ENCODE measurements at regions not wholly inside any gene's neighbourhood (a gene's known extent, or its start where the extent isn't known, plus 50 kb on each side); places are given as distances from the start of the nearest gene placed in this dataset.

- H3K36me3 ChIP-seq (replicated peaks in 1 of 2; ENCODE audit: control insufficient read depth in 1 of 2, insufficient read depth in 2 of 2, low read length in 1 of 2) = no peaks in the 10 kb centered on the region
- peak overlapping the region; percentile 51; the same call in 1 of the 2 replicates for H3K4me2 ChIP-seq
- H3K27ac ChIP-seq (ENCODE audit: low read depth in 2 of 2, low read length in 1 of 2) = peak overlapping the region; percentile 80 to 88
- WGBS (ENCODE audit: low lambda C conversion rate) = 2% methylated on average over 2 of the region's 2 CpGs
- no peak for TF ChIP-seq JUND (IDR thresholded peaks at IDR 0.05)
- TF ChIP-seq SMC3 (IDR thresholded peaks at IDR 0.05; ENCODE audit: low read depth, low read length) = no peak
- TF ChIP-seq MAX (IDR thresholded peaks at IDR 0.05; ENCODE audit: low read depth) = no peak
- no peak for TF ChIP-seq RFX5 (IDR thresholded peaks at IDR 0.05; ENCODE audit: low read length)
- TF ChIP-seq NFIC (IDR thresholded peaks at IDR 0.05; ENCODE audit: borderline replicate concordance) = no peak
- TF ChIP-seq USF2 (IDR thresholded peaks at IDR 0.05; ENCODE audit: borderline replicate concordance, low read depth, low read length) = no peak
- no peak overlapping the region; the same call in 1 of the 2 replicates for H3K9ac ChIP-seq
- H3K9me2 ChIP-seq = no peaks in the 10 kb centered on the region
- CTCF ChIA-PET = no interaction called here
- DNase-seq = no peak
- peaks cover 0 to 37% of the 10 kb centered on the region in 2 experiments; a peak in 2 of 4 replicates for H3K4me1 ChIP-seq (ENCODE audit: control insufficient read depth in 1 of 2, insufficient read depth in 2 of 2, low read depth in 1 of 2, low read length in 1 of 2)
- H4K20me1 ChIP-seq (ENCODE audit: insufficient read depth) = no peaks in the 10 kb centered on the region
- H3K4me3 ChIP-seq (ENCODE audit: low read depth in 2 of 2, low read length in 1 of 2) = no peak overlapping the region
- POLR2A ChIA-PET = no interaction called here
- peaks cover 44% of the 10 kb centered on the region for H3F3A ChIP-seq (replicated peaks; ENCODE audit: insufficient read depth)
- no peaks in the 10 kb centered on the region for H3K27me3 ChIP-seq (ENCODE audit: insufficient read depth)
- no peak overlapping the region for H2AFZ ChIP-seq (ENCODE audit: low read depth)
- H3K9me3 ChIP-seq = no peaks in the 10 kb centered on the region
- no peaks in the 10 kb centered on the region for H3K79me2 ChIP-seq (ENCODE audit: insufficient read depth)
These were observed 130.6 kb upstream of the DOK5 start for GRCh38 chr20:54344832-54345231.

- H3K9me3 ChIP-seq = no peaks in the 10 kb centered on the region
- DNase-seq = no peak
- no peaks in the 10 kb centered on the region for H3K27me3 ChIP-seq (ENCODE audit: insufficient read depth)
- peak overlapping the region; percentile 15 to 20; a peak in 2 of 4 replicates for H3K4me3 ChIP-seq (ENCODE audit: low read depth in 2 of 2, low read length in 1 of 2)
- H3K9ac ChIP-seq = peak overlapping the region; percentile 46; the same call in 1 of the 2 replicates
- H3F3A ChIP-seq (replicated peaks; ENCODE audit: insufficient read depth) = peaks cover 39% of the 10 kb centered on the region
- H3K4me1 ChIP-seq (ENCODE audit: control insufficient read depth in 1 of 2, insufficient read depth in 2 of 2, low read depth in 1 of 2, low read length in 1 of 2) = peaks cover 0 to 41% of the 10 kb centered on the region in 2 experiments; a peak in 2 of 4 replicates
- H3K27ac ChIP-seq (ENCODE audit: low read depth in 2 of 2, low read length in 1 of 2) = peak overlapping the region; percentile 80 to 88
- POLR2A ChIA-PET = no interaction called here
- no peaks in the 10 kb centered on the region for H3K9me2 ChIP-seq
- no peaks in the 10 kb centered on the region for H3K79me2 ChIP-seq (ENCODE audit: insufficient read depth)
- WGBS (ENCODE audit: low lambda C conversion rate) = 3% methylated on average over 4 of the region's 4 CpGs
- no peaks in the 10 kb centered on the region for H3K36me3 ChIP-seq (replicated peaks in 1 of 2; ENCODE audit: control insufficient read depth in 1 of 2, insufficient read depth in 2 of 2, low read length in 1 of 2)
- CTCF ChIA-PET = no interaction called here
- H3K4me2 ChIP-seq = peak overlapping the region; percentile 51
- no peaks in the 10 kb centered on the region for H4K20me1 ChIP-seq (ENCODE audit: insufficient read depth)
- H2AFZ ChIP-seq (ENCODE audit: low read depth) = no peak overlapping the region; the same call in 1 of the 2 replicates
- TF ChIP-seq PBX3 (IDR thresholded peaks at IDR 0.05) = peak; percentile 90
- no peak for TF ChIP-seq GATA2 (CRISPR knock-in tag; IDR thresholded peaks at IDR 0.05)
- TF ChIP-seq FOXJ3 (CRISPR knock-in tag; IDR thresholded peaks at IDR 0.05) = no peak
- TF ChIP-seq CHD2 (IDR thresholded peaks at IDR 0.05; ENCODE audit: low read length, partially characterized antibody) = no peak
- no peak for TF ChIP-seq GABPA (IDR thresholded peaks at IDR 0.05; ENCODE audit: low read depth)
- no peak for TF ChIP-seq ELF1 (IDR thresholded peaks at IDR 0.05)
- TF ChIP-seq USF2 (IDR thresholded peaks at IDR 0.05; ENCODE audit: borderline replicate concordance, low read depth, low read length) = no peak
- no peak for TF ChIP-seq MXI1 (IDR thresholded peaks at IDR 0.05; ENCODE audit: low read depth, low read length)
- TF ChIP-seq JUND (IDR thresholded peaks at IDR 0.05) = peak; percentile 91
- TF ChIP-seq YY1 (IDR thresholded peaks at IDR 0.05; ENCODE audit: low read depth) = no peak
- TF ChIP-seq NRF1 (IDR thresholded peaks at IDR 0.05; ENCODE audit: low read depth, low read length) = no peak
- peak; percentile 41 to 92; a peak in 3 of 4 replicates for TF ChIP-seq EP300 (IDR thresholded peaks at IDR 0.05; ENCODE audit: borderline replicate concordance in 1 of 2, low read depth in 1 of 2, low read length in 1 of 2)
- no peak for TF ChIP-seq REST (IDR thresholded peaks at IDR 0.05; ENCODE audit: low read depth, low read length)
- peak; percentile 95 for TF ChIP-seq MEF2A (IDR thresholded peaks at IDR 0.05; ENCODE audit: borderline replicate concordance, low read depth)
- peak; percentile 75 for TF ChIP-seq RXRA (IDR thresholded peaks at IDR 0.05; ENCODE audit: borderline replicate concordance, low read depth)
- TF ChIP-seq SIN3A (IDR thresholded peaks at IDR 0.05; ENCODE audit: borderline replicate concordance, low read depth, low read length) = no peak
- TF ChIP-seq TEAD4 (IDR thresholded peaks at IDR 0.05; ENCODE audit: borderline replicate concordance, insufficient read depth) = peak; percentile 78; the same call in 1 of the 2 replicates
- TF ChIP-seq RCOR1 (IDR thresholded peaks at IDR 0.05; ENCODE audit: low read length) = no peak
- TF ChIP-seq FOSL2 (IDR thresholded peaks at IDR 0.05; ENCODE audit: borderline replicate concordance, low read depth) = peak; percentile 97
These were observed 130.1 kb upstream of the DOK5 start for GRCh38 chr20:54345301-54345724.

All from SK-N-SH (cell line).